Right forelimb (tissue), 1 donor: ENCODE measurements at regions not wholly inside any gene's neighbourhood (a gene's known extent, or its start where the extent isn't known, plus 50 kb on each side); places are given as distances from the start of the nearest gene placed in this dataset.
"Not testable (repeated sequence)": the region's sequence is repeated elsewhere in the genome, so short reads cannot be mapped to it uniquely, and the experiment has no call there.

Experiments
- DNase-seq: peaks from one replicate; pipeline ENCODE4 v3.0.0-alpha.2; 2018

- not testable (repeated sequence) for DNase-seq
These were observed 411.3 kb upstream of the SLC35B3 start for GRCh38 chr6:8846680-8847079.

GRCh38 chr6:8845690-8846089 lies 410.3 kb upstream of the SLC35B3 start:
- no peak for DNase-seq

DNA sequence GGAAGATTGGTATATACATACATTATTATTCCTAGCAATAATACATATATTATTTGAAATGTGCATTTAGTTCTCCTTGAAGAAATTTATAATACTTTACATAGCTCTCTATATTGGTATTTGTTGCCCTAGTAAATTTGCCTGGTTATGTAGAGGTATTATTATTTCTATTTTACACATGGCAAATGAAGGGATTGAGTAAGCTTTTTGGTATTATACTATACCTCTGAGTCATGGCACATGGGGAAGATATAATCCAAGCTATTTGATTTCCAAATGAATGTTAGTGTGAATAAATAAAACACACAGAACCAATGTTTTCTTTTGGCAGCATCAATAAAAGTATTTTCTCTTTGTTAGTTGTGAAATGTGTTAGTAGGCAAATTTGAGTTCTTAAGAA lies 409.6 kb upstream of the SLC35B3 start:
- DNase-seq: no peak

DNA sequence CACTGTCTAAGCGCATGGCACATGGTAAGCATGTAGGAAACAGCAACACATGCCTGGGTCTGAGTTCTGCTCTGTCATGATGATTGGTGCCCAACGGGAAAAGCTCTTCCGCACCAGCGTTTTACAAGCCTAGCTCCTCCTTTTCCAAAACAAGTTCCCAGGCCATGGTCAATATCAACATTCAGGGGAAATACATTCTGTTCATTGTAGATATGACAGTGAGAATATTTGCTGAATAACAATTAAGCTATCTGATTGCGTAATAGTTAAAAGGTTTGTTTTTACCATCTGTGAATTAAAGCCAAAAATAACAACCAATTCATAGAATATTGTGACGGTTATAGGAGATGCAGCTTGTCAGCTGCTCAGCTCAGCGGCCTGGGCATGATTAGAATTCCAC lies 404.3 kb upstream of the SLC35B3 start:
- DNase-seq: no peak

DNA sequence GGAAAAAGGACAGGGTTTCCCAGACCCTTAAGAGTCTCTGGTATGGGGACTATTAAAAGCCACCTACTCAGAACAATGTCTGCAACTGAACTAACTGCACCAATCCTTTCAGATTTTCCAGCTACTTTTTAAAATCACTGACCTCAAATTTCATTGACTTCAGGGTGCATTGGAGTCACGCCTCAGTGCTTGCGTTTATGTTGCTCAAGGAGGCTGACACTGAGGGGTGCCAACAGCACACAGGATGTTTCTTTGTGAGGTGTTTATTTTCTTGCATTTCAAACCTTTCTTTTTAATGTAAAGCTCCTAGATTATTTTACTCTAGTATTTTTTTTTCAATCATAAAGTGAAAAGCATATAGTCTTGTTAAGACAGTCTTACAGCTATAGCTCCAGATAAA lies 402.0 kb upstream of the SLC35B3 start:
- DNase-seq: no peak

DNA sequence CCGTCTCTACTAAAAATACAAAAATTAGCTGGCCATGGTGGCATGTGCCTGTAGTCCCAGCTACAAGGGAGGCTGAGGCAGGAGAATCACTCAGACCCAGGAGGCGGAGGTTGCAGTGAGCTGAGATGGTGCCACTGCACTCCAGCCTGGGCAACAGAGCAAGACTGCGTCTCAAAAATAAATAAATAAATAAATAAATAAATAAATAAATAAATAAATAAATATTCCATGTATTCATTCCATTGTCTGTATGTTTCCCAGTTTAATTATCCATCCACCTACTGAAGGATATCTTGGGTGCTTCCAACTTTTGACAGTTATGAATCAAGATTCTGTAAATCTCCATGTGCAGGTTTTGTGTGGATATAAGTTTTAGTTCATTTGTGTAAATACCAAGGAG lies 397.4 kb upstream of the SLC35B3 start:
- not testable (repeated sequence) for DNase-seq

GRCh38 chr6:8831366-8832152 lies 396.2 kb upstream of the SLC35B3 start:
- no peak for DNase-seq

- no peak for DNase-seq
These were observed 395.4 kb upstream of the SLC35B3 start for GRCh38 chr6:8830794-8831193.

- DNase-seq: no peak
These were observed 394.5 kb upstream of the SLC35B3 start for GRCh38 chr6:8829796-8830195.

GRCh38 chr6:8829296-8829695 lies 394.0 kb upstream of the SLC35B3 start:
- DNase-seq: no peak

- no peak for DNase-seq
These were observed 393.0 kb upstream of the SLC35B3 start for GRCh38 chr6:8828376-8828775.

DNA sequence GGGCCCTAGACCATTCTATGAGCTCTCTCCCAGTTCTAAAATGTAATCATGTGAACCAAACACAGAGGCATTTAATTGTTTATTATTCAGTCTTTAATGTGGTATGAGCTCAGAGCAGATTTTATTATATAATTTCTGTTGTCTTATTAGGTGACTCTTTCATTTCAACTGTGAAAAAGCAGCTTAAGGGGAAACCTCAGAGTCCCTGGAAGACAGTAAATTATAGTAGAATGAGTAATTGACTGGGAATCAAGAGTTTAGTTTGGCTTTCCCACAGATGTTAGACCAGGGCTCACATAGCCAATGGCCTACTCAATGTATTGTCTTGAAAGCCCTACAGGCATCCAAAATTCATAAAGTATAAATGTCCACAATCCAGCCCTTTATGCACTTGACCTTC lies 390.4 kb upstream of the SLC35B3 start:
- DNase-seq: no peak

- DNase-seq: no peak
These were observed 386.6 kb upstream of the SLC35B3 start for GRCh38 chr6:8821981-8822381.

GRCh38 chr6:8820313-8820712 lies 385.0 kb upstream of the SLC35B3 start:
- DNase-seq: no peak

DNA sequence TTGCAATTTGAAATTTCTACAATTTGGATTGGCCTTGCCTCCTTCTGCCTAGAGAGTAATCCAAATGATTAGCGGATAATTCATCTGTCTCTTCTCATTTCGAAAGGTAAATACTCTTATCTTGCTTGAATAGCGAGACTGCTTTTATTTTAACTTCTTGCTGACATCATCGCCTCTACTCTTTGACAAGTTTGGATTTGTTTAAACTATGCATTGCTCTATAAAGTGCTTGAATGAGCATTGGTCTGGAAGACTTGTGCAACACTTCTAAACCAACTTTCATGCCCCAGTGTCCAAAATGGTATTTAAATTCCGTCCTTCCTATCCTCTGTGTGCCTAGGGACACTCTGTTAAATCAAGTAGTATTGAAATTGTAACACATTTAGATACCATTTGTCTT lies 384.1 kb upstream of the SLC35B3 start:
- no peak for DNase-seq

- no peak for DNase-seq
These were observed 379.2 kb upstream of the SLC35B3 start for GRCh38 chr6:8814440-8815000.

DNA sequence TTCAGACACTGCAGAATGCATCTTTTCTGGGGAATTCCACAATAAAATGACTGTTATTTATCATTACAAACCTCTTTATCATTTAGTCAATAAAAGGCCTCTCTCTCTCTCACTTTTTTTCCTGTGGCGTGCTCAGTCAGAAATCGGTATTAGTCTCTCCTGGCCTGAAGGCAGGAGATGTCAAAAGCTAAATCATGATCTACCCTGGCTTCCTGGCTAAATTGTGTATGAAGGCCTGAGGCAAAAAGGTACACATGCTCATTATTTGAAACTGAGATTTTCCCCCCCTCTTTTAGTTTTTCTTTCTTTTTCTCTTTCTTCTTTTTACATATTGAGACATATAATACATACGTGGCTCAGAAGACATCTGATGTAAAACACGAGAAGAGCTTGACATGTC lies 375.0 kb upstream of the SLC35B3 start:
- no peak for DNase-seq

DNA sequence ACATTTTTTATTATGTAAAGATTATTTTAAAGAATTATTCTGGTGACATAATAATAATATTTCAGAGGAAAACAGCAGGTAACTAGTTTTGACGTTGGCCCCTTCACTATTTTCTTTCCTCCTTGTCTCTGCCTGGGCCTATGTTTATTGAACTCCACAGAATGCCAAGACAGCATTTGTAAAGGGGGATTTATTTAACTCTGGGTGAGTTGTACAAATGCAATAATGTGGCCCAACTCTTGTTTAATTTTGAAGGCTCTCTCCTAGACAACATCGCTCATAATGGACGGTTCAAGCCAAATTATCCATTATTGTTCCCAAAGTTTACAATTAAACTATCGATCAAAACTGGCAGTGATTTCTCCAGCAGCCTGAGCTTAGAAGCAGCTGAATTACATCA lies 374.3 kb upstream of the SLC35B3 start:
- DNase-seq: no peak

DNA sequence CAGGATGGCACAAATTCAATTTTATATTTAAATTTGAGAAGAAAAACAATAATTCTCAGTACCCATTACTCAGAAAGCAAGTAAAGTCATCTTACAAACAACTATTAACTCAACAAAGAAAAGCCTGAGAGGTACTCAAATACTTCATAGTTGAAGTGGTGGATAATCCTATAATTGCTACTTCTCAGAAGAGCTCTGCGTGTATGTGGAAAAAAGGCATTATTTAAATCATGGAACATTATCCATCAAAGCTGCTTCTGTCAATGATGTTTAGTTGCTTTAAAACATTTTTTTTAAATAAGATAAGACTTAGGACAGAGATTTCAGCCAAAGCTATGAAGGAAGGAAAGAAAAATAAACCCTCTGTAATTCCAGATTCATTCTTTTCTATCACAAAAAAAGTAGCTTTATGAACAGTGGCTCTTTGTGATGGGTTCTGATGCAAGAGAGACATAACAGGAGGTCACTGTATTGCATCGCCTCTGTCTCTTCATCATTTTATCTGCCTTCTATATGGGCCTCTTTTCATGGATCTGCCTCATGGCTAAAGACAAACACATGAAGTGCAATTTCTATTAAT lies 367.9 kb upstream of the SLC35B3 start:
- no peak for DNase-seq

- DNase-seq: not testable (repeated sequence)
These were observed 367.1 kb upstream of the SLC35B3 start for GRCh38 chr6:8802397-8802796.

DNA sequence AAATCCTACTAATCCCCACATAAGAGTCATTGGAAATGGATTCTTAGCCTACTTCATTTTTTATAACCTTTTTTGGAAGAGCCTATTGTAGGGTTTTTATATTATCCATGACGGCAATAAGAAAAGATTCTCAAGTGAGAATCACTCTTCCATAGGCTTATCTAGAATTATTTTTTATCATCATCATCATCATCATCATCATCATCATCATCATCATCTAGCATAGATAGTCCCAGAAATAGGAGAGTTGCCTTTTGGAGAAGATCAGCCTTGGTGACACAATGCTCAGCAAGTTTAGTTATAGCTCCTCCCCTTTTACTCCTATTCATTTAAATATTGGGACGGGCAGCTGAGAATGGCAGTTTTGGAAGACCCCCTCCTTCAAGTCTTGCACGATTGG lies 359.1 kb upstream of the SLC35B3 start:
- no peak for DNase-seq

- no peak for DNase-seq
These were observed 354.5 kb upstream of the SLC35B3 start for GRCh38 chr6:8789878-8790277.

GRCh38 chr6:8785223-8785622 lies 349.9 kb upstream of the SLC35B3 start:
- no peak for DNase-seq

GRCh38 chr6:8783191-8783590 lies 347.8 kb upstream of the SLC35B3 start:
- DNase-seq: no peak

DNA sequence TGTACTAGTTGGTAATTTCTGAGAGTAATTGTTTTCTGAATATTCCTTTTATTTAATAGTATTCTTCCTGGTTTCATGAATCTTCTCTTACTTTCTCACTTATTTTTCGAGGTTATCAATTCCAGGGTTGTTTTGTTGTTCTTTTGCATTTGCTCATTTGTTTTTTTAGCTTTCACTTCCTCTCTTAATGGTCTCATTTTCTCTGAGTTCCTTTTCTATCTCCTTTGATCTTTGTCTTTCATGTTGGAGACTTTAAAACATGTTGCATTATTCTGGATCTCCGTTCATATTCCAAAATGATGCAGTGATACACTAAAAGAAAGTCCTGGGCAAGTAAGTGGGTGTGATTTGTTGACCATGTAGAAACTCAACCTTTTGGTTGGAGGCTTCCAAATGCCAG lies 345.3 kb upstream of the SLC35B3 start:
- no peak for DNase-seq
